ENCODE measurements at regions not wholly inside any gene's neighbourhood (a gene's known extent, or its start where the extent isn't known, plus 50 kb on each side); places are given as distances from the start of the nearest gene placed in this dataset.

DNA sequence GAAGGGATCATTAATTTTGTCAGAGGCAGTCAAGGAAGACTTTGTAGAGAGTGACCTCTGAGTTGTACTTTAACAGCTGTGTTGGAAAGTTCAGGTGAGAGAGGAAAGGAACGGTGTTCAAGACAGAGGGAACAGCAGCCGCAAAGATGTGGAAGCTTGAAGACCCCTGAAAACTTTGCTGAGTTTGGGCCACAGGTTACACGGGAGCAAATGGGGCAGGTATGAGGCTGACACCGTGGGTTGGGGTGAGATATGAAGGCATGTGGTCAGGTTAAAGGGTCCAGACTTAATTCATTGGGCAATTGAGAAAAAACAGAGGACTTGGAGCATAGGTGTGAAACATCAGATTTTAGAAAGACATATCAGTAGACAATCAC is 72.0 kb upstream of the SERP2 start:
- DNase-seq (ENCODE audit: low spot score) = no peak
- in situ Hi-C loops (cut with MboI; ENCODE audit: low pct_unique_long_range_greater_than_20kb, low sequenced_read_pairs, unreplicated experiment) = no loop called here
- TF ChIP-seq CTCF (IDR thresholded peaks at IDR 0.05; ENCODE audit: extremely low read depth, insufficient read depth, missing control alignments) = no peak

- in situ Hi-C loops (cut with MboI; ENCODE audit: low pct_unique_long_range_greater_than_20kb, low sequenced_read_pairs, unreplicated experiment) = no loop called here
- DNase-seq (ENCODE audit: low spot score) = no peak
- TF ChIP-seq CTCF (IDR thresholded peaks at IDR 0.05; ENCODE audit: extremely low read depth, insufficient read depth, missing control alignments) = no peak
These were observed 71.4 kb upstream of the SERP2 start for GRCh38 chr13:44302233-44302632.

DNA sequence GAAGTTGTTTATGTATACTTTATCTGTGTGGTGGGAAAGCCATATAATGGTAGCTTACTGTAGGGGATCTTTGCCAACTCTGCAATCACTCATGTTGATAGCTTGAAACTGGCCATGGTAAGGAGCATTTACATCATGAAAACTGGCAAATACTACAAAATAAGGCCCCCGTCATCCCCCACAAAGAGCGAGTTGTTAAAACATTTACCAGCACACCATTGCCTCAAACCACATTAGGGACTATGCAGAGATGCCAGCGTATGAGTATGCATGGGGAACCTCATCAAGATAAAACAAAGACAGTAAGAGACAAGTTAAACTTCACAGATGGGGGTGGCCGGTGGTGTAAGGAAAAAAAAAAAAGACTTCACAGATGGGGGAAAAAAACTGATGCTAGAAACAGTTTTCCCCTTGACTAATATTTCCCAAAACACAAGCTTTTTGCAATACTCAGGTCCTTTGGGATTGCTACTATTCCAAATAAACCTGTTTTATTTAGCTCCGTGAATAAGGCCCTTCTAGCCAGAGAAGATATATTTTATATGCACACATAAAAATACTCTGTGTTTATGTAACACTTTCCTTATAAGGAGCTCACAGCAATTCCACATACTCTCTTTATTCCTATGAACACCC is 70.6 kb upstream of the SERP2 start:
- no peak for TF ChIP-seq CTCF (IDR thresholded peaks at IDR 0.05; ENCODE audit: extremely low read depth, insufficient read depth, missing control alignments)
- no peak for DNase-seq (ENCODE audit: low spot score)
- in situ Hi-C loops (cut with MboI; ENCODE audit: low pct_unique_long_range_greater_than_20kb, low sequenced_read_pairs, unreplicated experiment) = no loop called here

GRCh38 chr13:44303681-44304432 is 69.8 kb upstream of the SERP2 start:
- DNase-seq (ENCODE audit: low spot score) = no peak
- in situ Hi-C loops (cut with MboI; ENCODE audit: low pct_unique_long_range_greater_than_20kb, low sequenced_read_pairs, unreplicated experiment) = no loop called here
- no peak for TF ChIP-seq CTCF (IDR thresholded peaks at IDR 0.05; ENCODE audit: extremely low read depth, insufficient read depth, missing control alignments)

GRCh38 chr13:44304433-44304725 is 69.2 kb upstream of the SERP2 start:
- in situ Hi-C loops (cut with MboI; ENCODE audit: low pct_unique_long_range_greater_than_20kb, low sequenced_read_pairs, unreplicated experiment) = no loop called here
- no peak for TF ChIP-seq CTCF (IDR thresholded peaks at IDR 0.05; ENCODE audit: extremely low read depth, insufficient read depth, missing control alignments)
- no peak for DNase-seq (ENCODE audit: low spot score)

- DNase-seq (ENCODE audit: low spot score) = no peak
- in situ Hi-C loops (cut with MboI; ENCODE audit: low pct_unique_long_range_greater_than_20kb, low sequenced_read_pairs, unreplicated experiment) = no loop called here
- TF ChIP-seq CTCF (IDR thresholded peaks at IDR 0.05; ENCODE audit: extremely low read depth, insufficient read depth, missing control alignments) = no peak
These were observed 68.3 kb upstream of the SERP2 start for GRCh38 chr13:44305286-44305685.
